Colonic mucosa (tissue), 4 donors: ENCODE measurements at regions not wholly inside any gene's neighbourhood (a gene's known extent, or its start where the extent isn't known, plus 50 kb on each side); places are given as distances from the start of the nearest gene placed in this dataset.

ENCODE experiments used
- DNase-seq: peaks from one replicate; pipeline ENCODE4 v3.0.0-alpha.2; 2020
- H3K27ac ChIP-seq: fragments of 200-600 bp; one replicate; pipeline ENCODE4 v1.8.0; 2021
- H3K27me3 ChIP-seq: fragments of 200-600 bp; one replicate; pipeline ENCODE4 v1.8.0; 2021
- H3K36me3 ChIP-seq: fragments of 200-600 bp; one replicate; pipeline ENCODE4 v1.8.0; 2021
- H3K4me1 ChIP-seq: fragments of 200-600 bp; one replicate; pipeline ENCODE4 v1.8.0; 2021; ENCODE audit warnings: mild to moderate bottlenecking
- H3K4me3 ChIP-seq: fragments of 200-600 bp; one replicate; pipeline ENCODE4 v1.8.0; 2021
- H3K9ac ChIP-seq, 2 donors: one replicate each; pipeline ENCODE4 v1.7.0; 2013; ENCODE audit warnings: control low read depth in 2 of 2, low read depth in 2 of 2, low read length in 2 of 2
- H3K9me3 ChIP-seq: fragments of 200-600 bp; one replicate; pipeline ENCODE4 v1.8.0; 2021
- intact Hi-C: fragments of 100-400 bp; cut with DNase I; formaldehyde crosslinking; loops from one replicate; pipeline ENCODE4 v1.14.1; 2022
- TF ChIP-seq, protein P1 (sequence below): fragments of 200-600 bp; IDR thresholded peaks from one replicate; pipeline ENCODE4 v1.8.0; 2022; ENCODE audit warnings: antibody characterized with exemption, mild to moderate bottlenecking
- donor health status: healthy.
- donor health status: DM: no; HTN: no; CAD: no.
- donor health status: DM: no; HTN: no; CAD: no.

DNA sequence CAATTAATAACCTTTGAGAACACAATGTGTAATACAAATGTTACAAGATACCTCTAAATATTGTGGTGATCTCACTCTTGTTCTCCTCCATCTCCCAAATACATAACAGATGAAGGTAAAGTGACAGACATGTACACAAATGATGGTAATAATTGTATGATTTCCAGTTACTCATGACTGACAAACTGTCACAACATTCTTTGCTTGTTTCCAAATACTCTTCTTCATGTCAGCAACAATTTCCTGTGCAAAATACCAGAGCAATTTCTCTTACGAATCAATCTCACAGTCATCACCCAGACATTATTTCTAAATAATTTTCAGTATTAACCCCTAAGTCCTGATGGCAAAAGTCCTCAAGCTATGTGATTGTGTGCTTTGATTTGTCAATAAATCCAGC is 92.9 kb downstream of the RPS12 start:
- Histone ChIP-seq H3K9me3 (no peaks in the 10 kb centered on the region), H3K4me1 (no peaks in the 10 kb centered on the region), H3K27me3 (no peaks in the 10 kb centered on the region), H3K36me3 (no peaks in the 10 kb centered on the region), H3K27ac (no peak overlapping the region), H3K9ac (no peak overlapping the region), H3K4me3 (no peak overlapping the region)
- DNase-seq: no peak
- intact Hi-C loops: no loop called here
- TF ChIP-seq, protein P1, sequence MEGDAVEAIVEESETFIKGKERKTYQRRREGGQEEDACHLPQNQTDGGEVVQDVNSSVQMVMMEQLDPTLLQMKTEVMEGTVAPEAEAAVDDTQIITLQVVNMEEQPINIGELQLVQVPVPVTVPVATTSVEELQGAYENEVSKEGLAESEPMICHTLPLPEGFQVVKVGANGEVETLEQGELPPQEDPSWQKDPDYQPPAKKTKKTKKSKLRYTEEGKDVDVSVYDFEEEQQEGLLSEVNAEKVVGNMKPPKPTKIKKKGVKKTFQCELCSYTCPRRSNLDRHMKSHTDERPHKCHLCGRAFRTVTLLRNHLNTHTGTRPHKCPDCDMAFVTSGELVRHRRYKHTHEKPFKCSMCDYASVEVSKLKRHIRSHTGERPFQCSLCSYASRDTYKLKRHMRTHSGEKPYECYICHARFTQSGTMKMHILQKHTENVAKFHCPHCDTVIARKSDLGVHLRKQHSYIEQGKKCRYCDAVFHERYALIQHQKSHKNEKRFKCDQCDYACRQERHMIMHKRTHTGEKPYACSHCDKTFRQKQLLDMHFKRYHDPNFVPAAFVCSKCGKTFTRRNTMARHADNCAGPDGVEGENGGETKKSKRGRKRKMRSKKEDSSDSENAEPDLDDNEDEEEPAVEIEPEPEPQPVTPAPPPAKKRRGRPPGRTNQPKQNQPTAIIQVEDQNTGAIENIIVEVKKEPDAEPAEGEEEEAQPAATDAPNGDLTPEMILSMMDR: no peak

DNA sequence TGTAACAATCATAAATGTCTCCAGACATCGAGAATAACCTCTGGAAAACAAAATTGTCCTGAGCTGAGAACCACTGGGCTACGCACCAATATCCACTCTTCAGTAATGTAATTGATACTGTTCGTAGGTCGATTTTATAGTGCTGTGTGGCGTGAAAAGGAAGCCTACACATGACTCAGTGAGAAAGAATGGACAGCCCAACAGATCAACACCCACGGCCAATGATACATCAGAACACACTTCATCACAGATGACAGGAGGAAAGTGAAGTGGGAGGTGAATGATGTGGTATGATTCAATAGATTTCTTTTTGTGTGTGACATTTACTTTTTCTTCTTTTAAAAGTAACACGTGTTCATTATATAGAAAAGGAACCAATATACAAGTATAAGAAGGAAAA is 93.5 kb downstream of the RPS12 start:
- Histone ChIP-seq H3K27ac (no peak overlapping the region), H3K27me3 (no peaks in the 10 kb centered on the region), H3K9me3 (no peaks in the 10 kb centered on the region), H3K4me3 (no peak overlapping the region), H3K9ac (no peak overlapping the region), H3K36me3 (no peaks in the 10 kb centered on the region), H3K4me1 (no peaks in the 10 kb centered on the region)
- TF ChIP-seq, protein P1: no peak
- DNase-seq: no peak
- intact Hi-C loops: no loop called here

DNA sequence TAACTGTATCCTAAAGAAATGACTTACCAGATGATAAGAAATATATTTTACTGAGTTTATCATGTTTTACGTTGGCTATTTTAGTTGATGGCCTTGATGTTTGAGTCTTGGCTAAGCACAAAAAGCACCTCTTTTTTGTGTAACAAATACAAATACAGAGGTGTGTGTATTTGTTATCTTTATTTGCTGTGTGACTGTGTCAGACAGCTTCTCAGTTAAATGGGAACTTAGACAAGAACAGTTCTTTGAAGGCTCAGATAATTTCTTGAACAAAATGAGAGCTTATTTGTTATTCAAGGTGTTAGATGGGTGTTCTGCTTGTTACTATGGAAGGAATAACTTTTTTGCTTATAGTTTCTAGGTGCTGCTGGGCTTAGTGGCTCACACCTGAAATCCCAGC is 95.4 kb downstream of the RPS12 start:
- DNase-seq: no peak
- TF ChIP-seq, protein P1: no peak
- intact Hi-C loops: no loop called here

DNA sequence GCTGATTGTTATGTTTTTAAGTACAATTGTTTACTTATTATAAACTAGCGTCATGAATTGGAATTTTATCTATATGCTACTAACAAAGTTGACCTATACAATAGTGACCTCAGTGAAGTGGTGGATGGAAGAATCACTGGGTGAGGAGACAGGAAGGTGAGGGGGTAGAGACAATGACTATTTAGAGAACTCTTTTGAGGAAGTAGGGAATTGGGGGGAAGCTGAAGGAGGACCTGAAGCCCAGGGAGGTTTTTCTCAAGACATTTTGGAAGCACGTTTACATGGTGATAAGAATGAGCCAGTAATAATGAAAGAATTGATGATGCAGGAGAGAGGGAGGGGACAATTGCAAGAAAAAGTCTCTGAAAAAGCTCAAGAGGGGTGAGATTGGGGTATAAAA is 96.4 kb downstream of the RPS12 start:
- intact Hi-C loops: no loop called here
- H3K36me3 ChIP-seq: no peaks in the 10 kb centered on the region
- no peak for DNase-seq
- TF ChIP-seq, protein P1: no peak
- no peaks in the 10 kb centered on the region for H3K4me1 ChIP-seq
- no peaks in the 10 kb centered on the region for H3K27me3 ChIP-seq
- no peak overlapping the region for H3K4me3 ChIP-seq
- no peak overlapping the region for H3K9ac ChIP-seq
- no peaks in the 10 kb centered on the region for H3K9me3 ChIP-seq
- H3K27ac ChIP-seq: no peak overlapping the region

More for the DNA sequence above, 95.4 kb downstream of the RPS12 start:
- Histone ChIP-seq H3K4me3 (no peak overlapping the region), H3K9me3 (no peaks in the 10 kb centered on the region), H3K27ac (no peak overlapping the region), H3K36me3 (no peaks in the 10 kb centered on the region), H3K27me3 (no peaks in the 10 kb centered on the region), H3K4me1 (no peaks in the 10 kb centered on the region), H3K9ac (no peak overlapping the region)

DNA sequence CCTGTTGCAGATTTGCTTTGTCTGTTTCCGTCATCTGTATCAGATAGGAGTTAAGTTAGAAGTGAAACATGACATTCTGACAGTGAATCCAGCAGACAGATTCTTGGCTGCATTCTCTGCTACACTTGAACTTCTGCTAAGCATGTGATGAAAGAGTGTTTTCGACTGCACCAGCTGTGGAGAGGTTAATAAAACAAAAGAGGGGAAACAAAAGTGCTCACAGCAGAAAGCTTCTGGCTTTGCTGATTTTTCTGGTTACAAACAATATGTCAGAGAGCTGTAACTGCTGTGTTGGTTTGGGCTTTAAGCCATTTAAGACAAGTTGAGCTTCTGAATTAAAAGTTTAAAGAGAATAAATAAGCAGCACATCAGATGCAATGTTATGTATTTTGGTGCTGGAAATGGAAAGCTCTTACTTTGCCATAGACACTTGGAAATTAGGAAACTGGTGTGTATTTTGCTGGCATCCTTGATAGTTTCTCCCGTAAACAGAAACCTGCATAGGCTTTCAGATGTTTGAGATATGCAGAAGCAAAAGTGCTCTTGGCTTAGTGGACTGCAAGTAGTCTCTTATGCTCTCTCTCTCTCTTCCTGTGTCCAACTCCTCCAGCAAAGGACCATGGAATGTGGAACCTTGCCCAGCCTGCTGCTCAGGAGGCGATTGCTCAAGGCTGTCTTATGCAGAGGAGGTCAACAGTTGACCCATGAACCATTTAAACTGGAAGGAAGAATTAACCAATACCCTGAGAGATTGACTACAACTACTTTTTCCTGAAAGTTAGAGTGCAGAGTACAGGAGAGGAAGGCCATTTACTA is 104.9 kb downstream of the RPS12 start:
- Histone ChIP-seq H3K4me3 (no peak overlapping the region), H3K27me3 (no peaks in the 10 kb centered on the region), H3K36me3 (no peaks in the 10 kb centered on the region), H3K4me1 (no peaks in the 10 kb centered on the region), H3K9me3 (no peaks in the 10 kb centered on the region), H3K27ac (no peak overlapping the region), H3K9ac (no peak overlapping the region)
- intact Hi-C loops: no loop called here
- TF ChIP-seq, protein P1: no peak
- no peak for DNase-seq
